ENCODE measurements at regions not wholly inside any gene's neighbourhood (a gene's known extent, or its start where the extent isn't known, plus 50 kb on each side); places are given as distances from the start of the nearest gene placed in this dataset.
A peak's percentile ranks its signal among the peaks of the same experiment; 100 is the strongest.
"Not testable (repeated sequence)": the region's sequence is repeated elsewhere in the genome, so short reads cannot be mapped to it uniquely, and the experiment has no call there.

- no peak for DNase-seq (ENCODE audit: low read depth)
- no peak overlapping the region for H3K4me3 ChIP-seq (ENCODE audit: low read length)
- no peak for TF ChIP-seq CTCF (conservative IDR thresholded peaks at IDR 0.05; ENCODE audit: low read depth, low read length)
These were observed 1784.9 kb upstream of the DEFB115 start for GRCh38 chr20:29472606-29473005.

GRCh38 chr20:29492840-29493239 lies 1764.6 kb upstream of the DEFB115 start:
- H3K4me3 ChIP-seq (ENCODE audit: low read length); DNase-seq (ENCODE audit: low read depth): not testable (repeated sequence)

DNA sequence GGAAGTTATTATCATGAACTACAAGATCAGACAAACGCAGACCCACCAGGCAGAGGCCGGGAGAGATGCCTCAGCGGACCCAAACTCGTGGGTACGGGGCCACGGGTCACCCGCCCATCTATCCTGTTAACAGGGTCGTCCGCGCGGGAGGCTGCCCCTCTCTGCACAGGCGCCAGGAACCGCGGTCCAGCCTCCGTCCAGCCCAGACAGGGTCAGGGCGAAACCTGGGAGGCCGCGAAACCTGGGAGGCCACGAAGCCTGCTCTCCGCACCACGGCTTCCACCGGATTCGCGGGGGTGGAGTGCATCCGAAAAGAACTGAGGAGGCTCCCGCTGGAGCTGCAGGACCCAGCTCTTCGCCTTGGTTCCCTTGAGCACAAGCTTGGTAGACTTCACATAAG lies 1760.7 kb upstream of the DEFB115 start:
- DNase-seq (ENCODE audit: low read depth); H3K4me3 ChIP-seq (ENCODE audit: low read length): not testable (repeated sequence)

GRCh38 chr20:29497261-29497671 lies 1760.2 kb upstream of the DEFB115 start:
- no peak for TF ChIP-seq CTCF (conservative IDR thresholded peaks at IDR 0.05; ENCODE audit: low read depth, low read length)
- no peak for DNase-seq (ENCODE audit: low read depth)
- H3K4me3 ChIP-seq (ENCODE audit: low read length): no peak overlapping the region

- H3K4me3 ChIP-seq (ENCODE audit: low read length); DNase-seq (ENCODE audit: low read depth): not testable (repeated sequence)
These were observed 1759.8 kb upstream of the DEFB115 start for GRCh38 chr20:29497684-29498083.

GRCh38 chr20:29500738-29501137 lies 1756.7 kb upstream of the DEFB115 start:
- DNase-seq (ENCODE audit: low read depth); H3K4me3 ChIP-seq (ENCODE audit: low read length): not testable (repeated sequence)

DNA sequence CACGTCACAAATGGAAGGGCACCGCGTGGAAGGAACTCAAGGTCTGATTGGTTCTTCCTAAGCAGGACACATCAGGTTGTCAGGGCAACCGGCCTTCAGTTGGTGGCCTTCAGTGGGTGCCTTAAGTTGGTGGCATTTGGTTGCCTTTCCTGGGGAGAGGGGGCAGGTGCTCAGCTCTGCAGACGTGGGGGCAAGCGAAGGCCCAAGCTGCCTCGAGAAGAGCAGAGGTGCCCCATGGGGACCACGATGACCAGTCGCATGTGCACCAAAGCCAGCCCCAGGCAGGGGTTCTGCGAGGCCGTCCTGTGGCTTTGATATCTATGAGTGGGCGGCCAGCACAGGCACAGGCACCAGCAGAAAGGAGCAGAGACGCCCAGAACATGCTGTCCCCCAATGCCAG lies 1742.8 kb upstream of the DEFB115 start:
- DNase-seq (ENCODE audit: low read depth); H3K4me3 ChIP-seq (ENCODE audit: low read length): not testable (repeated sequence)

DNA sequence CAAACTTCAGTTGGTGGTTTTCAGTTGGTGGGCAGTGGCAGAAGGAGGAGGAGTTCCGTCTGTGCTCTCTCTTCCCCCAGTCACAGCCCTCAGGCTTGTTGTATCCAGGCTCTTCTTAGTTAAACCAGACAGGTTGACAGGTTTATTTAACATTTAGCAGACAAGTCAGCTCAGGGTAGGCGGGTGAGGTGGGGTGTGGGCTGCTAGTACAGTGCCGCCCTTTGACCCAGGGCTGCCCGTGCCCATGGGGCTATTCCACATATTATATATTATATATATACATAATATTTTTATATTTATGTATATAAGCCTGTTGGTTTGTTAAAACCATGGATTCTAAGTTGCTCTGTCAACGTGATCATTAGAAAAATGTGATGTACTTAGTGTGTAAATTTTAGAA lies 1740.6 kb upstream of the DEFB115 start:
- not testable (repeated sequence) for DNase-seq (ENCODE audit: low read depth); H3K4me3 ChIP-seq (ENCODE audit: low read length)

GRCh38 chr20:29519610-29520241 lies 1737.7 kb upstream of the DEFB115 start:
- TF ChIP-seq CTCF (conservative IDR thresholded peaks at IDR 0.05; ENCODE audit: low read depth, low read length): peak; percentile 22
- H3K4me3 ChIP-seq (ENCODE audit: low read length); DNase-seq (ENCODE audit: low read depth): not testable (repeated sequence)

- not testable (repeated sequence) for H3K4me3 ChIP-seq (ENCODE audit: low read length); DNase-seq (ENCODE audit: low read depth)
These were observed 1723.8 kb upstream of the DEFB115 start for GRCh38 chr20:29533566-29534177.

GRCh38 chr20:29566901-29567635 lies 1690.4 kb upstream of the DEFB115 start:
- H3K4me3 ChIP-seq (ENCODE audit: low read length); DNase-seq (ENCODE audit: low read depth): not testable (repeated sequence)

DNA sequence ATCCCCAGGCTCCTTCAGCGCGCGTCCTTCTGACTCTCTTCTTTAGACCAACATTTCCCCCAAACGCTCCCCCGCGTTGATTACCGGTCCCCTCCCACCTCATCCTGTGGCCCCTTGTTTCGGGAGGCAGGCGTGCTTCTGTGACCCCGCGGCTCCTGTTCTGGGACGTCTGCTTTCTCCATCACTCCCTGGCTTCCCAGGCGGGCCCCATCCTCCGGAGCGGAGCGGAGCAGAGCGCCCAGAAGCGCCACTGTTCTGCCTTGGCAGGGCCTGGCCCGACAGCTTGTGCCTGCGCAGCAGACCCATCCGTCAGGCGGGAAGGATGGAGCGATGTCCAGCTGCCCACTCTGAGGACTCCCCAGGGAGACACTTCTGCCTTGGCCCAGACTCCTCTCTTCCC lies 1689.8 kb upstream of the DEFB115 start:
- DNase-seq (ENCODE audit: low read depth); H3K4me3 ChIP-seq (ENCODE audit: low read length): not testable (repeated sequence)

- DNase-seq (ENCODE audit: low read depth); H3K4me3 ChIP-seq (ENCODE audit: low read length): not testable (repeated sequence)
These were observed 1687.3 kb upstream of the DEFB115 start for GRCh38 chr20:29570126-29570525.

DNA sequence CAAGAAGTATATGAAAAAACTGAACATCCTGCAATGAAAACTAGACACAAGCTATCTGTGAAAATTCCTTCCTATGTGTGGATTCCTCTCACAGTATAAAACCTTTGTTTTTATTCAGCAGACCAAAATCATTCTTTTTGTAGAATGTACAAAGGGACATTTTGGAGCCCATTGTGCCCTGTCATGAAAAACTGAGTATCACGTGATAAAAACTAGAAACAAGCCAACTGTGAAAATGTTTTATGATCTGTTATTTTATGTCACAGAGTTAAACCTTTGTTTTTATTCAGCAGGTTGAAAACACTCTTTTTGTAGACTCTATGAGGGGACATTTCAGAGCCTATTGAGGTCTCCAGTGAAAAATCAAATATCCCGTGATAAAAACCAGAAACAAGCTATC lies 1667.9 kb upstream of the DEFB115 start:
- H3K4me3 ChIP-seq (ENCODE audit: low read length); DNase-seq (ENCODE audit: low read depth): not testable (repeated sequence)

DNA sequence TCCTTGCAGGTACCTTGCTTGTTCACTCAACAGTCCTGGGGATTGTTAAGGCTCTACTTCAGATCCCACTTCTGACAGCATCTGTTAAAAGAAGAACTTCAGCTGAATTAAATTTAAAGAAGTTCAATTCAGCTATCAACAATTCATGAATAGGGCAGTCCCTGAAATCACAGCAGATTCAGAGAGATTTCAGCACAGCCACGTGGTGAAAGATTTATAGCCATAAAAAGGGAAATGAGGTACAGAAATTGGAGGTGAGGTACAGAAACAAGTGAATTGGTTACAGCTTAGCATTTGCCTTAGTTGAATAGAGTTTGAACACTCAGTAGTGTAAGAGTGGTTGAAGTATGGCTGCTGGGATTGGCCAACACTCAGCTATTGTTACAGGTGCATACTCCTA lies 1653.3 kb upstream of the DEFB115 start:
- not testable (repeated sequence) for DNase-seq (ENCODE audit: low read depth); H3K4me3 ChIP-seq (ENCODE audit: low read length)

DNA sequence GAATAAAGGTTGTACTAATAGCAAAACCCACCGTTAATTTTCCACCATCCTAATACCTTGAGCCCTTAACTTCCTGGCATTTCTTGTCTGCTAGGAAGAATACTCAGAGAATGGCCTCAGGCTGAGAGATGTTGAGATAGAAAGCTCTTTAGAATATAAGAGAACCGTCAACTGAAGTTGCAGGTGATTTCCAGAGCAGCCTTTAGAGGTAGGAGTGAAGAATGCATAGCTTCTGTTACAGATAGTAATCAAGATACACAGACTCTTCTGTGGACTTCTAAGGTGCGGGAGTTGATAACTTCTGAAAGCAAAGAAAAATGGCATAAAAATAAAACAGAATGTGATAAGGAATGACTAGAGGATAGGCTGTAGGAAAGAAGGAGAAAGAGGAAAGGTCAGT lies 1651.3 kb upstream of the DEFB115 start:
- H3K4me3 ChIP-seq (ENCODE audit: low read length); DNase-seq (ENCODE audit: low read depth): not testable (repeated sequence)

Data from retinal pigment epithelial cell (primary cell).